ENCODE measurements at regions not wholly inside any gene's neighbourhood (a gene's known extent, or its start where the extent isn't known, plus 50 kb on each side); places are given as distances from the start of the nearest gene placed in this dataset.
"Not testable (repeated sequence)": the region's sequence is repeated elsewhere in the genome, so short reads cannot be mapped to it uniquely, and the experiment has no call there.

DNA sequence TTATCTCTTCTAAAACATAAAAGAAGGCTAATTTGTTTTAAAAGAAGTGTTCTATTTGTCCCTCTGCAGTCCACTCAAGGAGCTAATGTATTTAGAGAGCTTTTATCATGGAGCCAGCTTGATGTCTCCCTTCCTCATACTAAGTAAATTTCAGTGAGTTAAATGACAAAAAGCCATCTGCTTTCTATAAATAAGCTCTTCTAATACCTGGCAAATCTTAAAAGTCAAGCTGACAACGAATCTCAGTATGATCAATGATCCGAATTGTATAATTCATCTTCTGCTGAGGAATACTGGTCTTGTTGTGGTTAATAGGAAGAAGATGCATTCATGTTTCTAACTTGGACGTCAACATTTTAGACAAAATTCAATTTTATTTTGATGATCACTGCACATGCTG lies 1390.7 kb downstream of the CDH8 start:
- no peak for ATAC-seq (ENCODE audit: low read depth)
- H3K36me3 Mint-ChIP-seq = peaks cover 2% of the 10 kb centered on the region
- H3K9me3 Mint-ChIP-seq = peaks cover 4% of the 10 kb centered on the region
- no peak overlapping the region for H3K27ac Mint-ChIP-seq
- DNase-seq (ENCODE audit: low spot score in 2 of 2) = no peak
- H3K4me3 Mint-ChIP-seq = no peak overlapping the region
- H3K4me1 Mint-ChIP-seq = no peaks in the 10 kb centered on the region
- no peaks in the 10 kb centered on the region for H3K27me3 Mint-ChIP-seq

DNA sequence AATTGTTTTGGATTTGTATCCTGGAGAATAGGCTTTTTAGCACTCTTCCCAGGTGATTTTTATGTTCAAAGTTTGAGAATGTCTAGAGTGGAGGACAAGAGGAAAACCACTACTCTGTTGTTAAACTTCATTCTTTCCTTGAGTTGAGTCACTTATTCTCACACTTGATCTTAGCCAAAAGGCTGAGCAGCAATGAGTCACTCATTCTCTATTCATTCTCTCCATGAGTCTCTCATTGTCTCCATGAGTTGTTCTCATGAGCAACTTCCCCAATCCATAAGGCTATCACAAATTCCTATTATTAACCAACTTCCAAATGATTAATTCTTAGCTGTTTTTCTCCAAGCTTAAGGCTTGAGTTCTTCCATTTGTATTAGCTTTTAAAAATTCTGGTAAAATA lies 1393.3 kb downstream of the CDH8 start:
- DNase-seq (ENCODE audit: low spot score in 2 of 2) (no peak), ATAC-seq (ENCODE audit: low read depth) (no peak)
- Mint-ChIP-seq H3K36me3 (peaks cover 2% of the 10 kb centered on the region), H3K27ac (no peak overlapping the region), H3K4me3 (no peak overlapping the region), H3K4me1 (no peaks in the 10 kb centered on the region), H3K27me3 (no peaks in the 10 kb centered on the region), H3K9me3 (peaks cover 4% of the 10 kb centered on the region)

DNA sequence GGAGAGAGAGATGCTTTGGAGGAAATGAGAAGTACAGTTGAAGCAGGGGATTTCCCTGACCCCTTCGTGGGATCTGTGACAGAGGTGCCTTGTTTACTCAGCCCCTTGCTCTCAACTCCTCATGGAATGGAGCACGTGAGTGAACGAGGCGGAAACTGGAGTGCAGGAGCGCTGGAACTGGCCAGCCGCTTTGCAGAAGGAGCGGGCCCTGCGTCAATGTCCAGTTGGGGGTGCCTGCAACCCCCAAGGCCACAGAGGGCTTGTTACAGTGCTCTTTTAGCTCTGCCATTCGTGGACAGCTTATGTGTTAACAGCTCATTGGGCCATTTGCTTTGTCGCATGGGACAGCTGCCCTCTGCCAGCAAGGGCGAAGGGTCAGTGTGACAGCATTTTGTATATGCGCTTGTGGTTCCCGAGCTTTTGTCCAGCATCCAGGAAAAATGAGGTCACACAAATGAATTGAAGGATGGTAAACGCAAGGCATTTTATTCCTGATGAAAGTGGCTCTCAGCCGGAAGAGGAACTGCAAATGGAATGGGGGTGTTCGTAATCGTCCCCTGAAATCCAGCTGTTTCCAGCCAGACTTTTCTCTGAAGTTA lies 1395.1 kb downstream of the CDH8 start:
- H3K27ac Mint-ChIP-seq = no peak overlapping the region
- DNase-seq (ENCODE audit: low spot score in 2 of 2) = no peak
- no peak for ATAC-seq (ENCODE audit: low read depth)
- H3K4me1 Mint-ChIP-seq = no peaks in the 10 kb centered on the region
- peaks cover 4% of the 10 kb centered on the region for H3K9me3 Mint-ChIP-seq
- H3K36me3 Mint-ChIP-seq = peaks cover 2% of the 10 kb centered on the region
- no peak overlapping the region for H3K4me3 Mint-ChIP-seq
- H3K27me3 Mint-ChIP-seq = no peaks in the 10 kb centered on the region

DNA sequence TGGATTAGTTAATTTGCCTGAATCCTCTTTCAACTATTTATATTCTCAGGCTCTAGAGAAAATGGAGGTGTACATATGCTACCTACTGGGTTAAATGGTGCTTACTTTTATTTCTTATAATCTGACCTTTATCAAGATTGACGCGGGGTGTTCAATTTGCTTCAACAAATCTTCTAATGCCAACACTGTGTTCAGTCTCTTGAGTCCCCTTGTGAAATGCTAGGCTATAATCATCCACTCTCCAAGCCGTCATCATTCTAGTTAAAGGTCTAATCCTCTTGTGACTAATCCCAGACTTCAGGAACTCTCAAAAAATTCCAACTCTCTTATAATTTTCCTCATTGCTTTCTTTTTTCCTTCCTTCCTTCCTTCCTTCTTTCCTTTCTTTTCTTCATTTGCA lies 1396.2 kb downstream of the CDH8 start:
- Mint-ChIP-seq H3K36me3 (peaks cover 2% of the 10 kb centered on the region), H3K4me1 (no peaks in the 10 kb centered on the region), H3K27ac (no peak overlapping the region), H3K27me3 (no peaks in the 10 kb centered on the region), H3K4me3 (no peak overlapping the region), H3K9me3 (peaks cover 4% of the 10 kb centered on the region)
- no peak for DNase-seq (ENCODE audit: low spot score in 2 of 2)
- ATAC-seq (ENCODE audit: low read depth) = no peak

DNA sequence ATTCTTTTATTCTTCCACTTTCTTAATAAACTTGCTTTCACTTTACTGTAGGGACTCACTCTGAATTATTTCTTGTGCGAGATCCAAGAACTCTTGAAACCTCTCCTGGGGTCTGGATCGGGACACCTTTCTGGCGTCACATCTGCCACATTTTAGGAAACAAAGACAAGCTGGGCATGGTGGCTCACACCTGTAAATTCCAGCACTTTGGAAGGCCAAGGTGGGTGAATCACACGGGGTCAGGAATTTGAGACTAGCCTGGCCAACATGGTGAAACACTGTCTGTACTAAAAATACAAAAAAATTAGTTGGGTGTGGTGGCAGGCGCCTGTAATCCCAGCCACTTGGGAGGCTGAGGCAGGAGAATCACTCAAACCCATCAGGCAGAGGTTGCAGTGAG lies 1399.6 kb downstream of the CDH8 start:
- not testable (repeated sequence) for H3K27me3 Mint-ChIP-seq; H3K4me1 Mint-ChIP-seq; H3K27ac Mint-ChIP-seq; H3K4me3 Mint-ChIP-seq; DNase-seq (ENCODE audit: low spot score in 2 of 2); ATAC-seq (ENCODE audit: low read depth); H3K36me3 Mint-ChIP-seq; H3K9me3 Mint-ChIP-seq

DNA sequence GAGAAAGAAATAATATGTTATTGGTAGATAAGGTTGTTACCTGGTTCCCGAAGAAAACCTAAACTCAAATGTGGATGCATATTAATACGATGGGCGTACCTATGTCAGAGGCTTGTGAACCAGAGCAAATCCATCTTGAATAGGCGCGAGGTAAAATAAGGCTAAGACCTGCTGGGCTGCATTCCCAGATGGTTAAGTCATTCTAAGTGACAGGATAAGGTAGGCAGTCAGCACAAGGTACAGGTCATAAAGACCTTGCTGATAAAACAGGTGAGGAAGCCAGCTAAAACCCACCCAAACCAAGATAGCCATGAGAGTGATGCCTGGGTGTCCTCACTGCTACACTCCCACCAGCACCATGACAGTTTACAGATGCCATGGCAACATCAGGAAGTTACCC lies 1400.1 kb downstream of the CDH8 start:
- Mint-ChIP-seq H3K36me3 (peaks cover 2% of the 10 kb centered on the region), H3K4me1 (no peaks in the 10 kb centered on the region), H3K9me3 (peaks cover 7% of the 10 kb centered on the region), H3K4me3 (no peak overlapping the region), H3K27me3 (no peaks in the 10 kb centered on the region), H3K27ac (no peak overlapping the region)
- DNase-seq (ENCODE audit: low spot score in 2 of 2) (no peak), ATAC-seq (ENCODE audit: low read depth) (no peak)

DNA sequence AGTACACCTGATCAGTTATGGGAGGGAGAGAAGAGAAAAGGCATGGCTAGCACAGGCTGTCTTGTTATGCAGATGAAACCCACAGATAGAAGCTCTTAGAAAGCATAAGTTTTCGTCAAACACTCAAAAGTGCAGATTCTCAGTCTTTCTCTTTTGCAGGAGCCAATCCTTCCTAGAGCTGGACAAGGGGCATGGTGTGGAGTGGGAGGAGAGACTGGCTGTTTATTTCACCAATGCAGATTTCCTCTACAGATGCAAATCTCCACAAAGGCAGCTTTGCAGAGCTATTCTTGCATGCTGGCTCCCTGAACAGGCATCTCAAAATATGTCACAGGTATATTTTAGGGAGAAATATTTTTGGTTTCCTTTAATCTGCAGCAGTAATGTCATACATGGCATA lies 1400.7 kb downstream of the CDH8 start:
- Mint-ChIP-seq H3K4me3 (no peak overlapping the region), H3K27me3 (no peaks in the 10 kb centered on the region), H3K27ac (no peak overlapping the region), H3K36me3 (no peaks in the 10 kb centered on the region), H3K9me3 (peaks cover 5% of the 10 kb centered on the region), H3K4me1 (no peaks in the 10 kb centered on the region)
- ATAC-seq (ENCODE audit: low read depth) (no peak), DNase-seq (ENCODE audit: low spot score in 2 of 2) (no peak)

DNA sequence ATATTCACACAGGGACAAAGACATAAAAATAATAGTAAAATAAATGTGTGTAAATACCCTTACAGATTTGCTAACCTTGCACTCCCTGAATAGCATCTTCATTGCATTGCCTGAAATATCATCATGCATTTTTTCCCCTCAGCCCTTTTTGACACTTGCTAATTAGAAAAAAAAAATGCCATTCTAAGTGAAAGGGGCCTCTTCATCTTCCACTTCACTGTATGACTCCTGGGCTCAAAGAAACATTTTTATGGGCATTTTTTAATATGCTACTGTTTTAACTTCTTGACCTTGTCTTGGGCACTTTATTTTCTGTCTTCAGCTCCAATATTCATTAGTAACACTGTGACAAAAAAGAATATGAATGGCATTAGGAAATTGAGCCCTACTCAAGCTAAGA lies 1424.4 kb downstream of the CDH8 start:
- Mint-ChIP-seq H3K4me1 (no peaks in the 10 kb centered on the region), H3K27ac (no peak overlapping the region), H3K4me3 (no peak overlapping the region), H3K36me3 (no peaks in the 10 kb centered on the region), H3K9me3 (peaks cover 7% of the 10 kb centered on the region), H3K27me3 (no peaks in the 10 kb centered on the region)
- ATAC-seq (ENCODE audit: low read depth) = no peak
- DNase-seq (ENCODE audit: low spot score in 2 of 2) = no peak

DNA sequence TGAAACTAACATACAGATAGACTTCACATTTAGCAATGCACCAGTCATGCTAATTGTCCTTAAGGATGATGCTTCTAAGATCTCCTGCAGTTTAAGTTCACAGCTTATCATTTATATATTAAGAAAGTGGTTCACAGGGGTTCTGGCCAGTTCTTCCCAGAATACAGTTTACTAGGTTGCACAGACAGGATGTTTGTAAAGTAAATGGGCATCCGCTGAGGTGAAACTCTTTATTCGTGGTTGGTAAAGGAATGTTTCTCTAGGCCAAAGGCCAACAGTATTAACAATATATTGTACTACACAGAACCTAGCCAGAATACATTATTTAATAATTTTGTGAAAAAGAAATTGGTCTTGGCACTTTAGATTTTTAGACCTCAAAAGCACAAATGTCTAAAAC lies 1427.3 kb downstream of the CDH8 start:
- no peaks in the 10 kb centered on the region for H3K4me1 Mint-ChIP-seq
- no peak overlapping the region for H3K4me3 Mint-ChIP-seq
- no peaks in the 10 kb centered on the region for H3K36me3 Mint-ChIP-seq
- peaks cover 7% of the 10 kb centered on the region for H3K9me3 Mint-ChIP-seq
- H3K27ac Mint-ChIP-seq = no peak overlapping the region
- DNase-seq (ENCODE audit: low spot score in 2 of 2) (no peak), ATAC-seq (ENCODE audit: low read depth) (no peak)
- H3K27me3 Mint-ChIP-seq = no peaks in the 10 kb centered on the region

DNA sequence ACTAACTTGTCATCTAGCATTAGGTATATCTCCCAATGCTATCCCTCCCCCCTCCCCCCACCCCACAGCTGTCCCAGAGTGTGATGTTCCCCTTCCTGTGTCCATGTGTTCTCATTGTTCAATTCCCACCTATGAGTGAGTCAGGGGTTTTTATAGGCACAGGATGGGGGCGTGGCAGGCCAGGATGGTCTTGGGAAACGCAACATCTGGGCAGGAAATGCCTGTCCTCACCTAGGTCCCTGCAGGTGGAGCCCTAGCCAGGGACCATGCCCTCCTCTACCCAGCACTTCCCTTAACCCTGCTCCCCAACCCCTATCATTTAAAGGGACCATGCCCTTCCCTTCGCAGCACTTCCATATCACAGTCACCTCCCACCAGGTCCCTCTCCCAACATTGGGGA lies 1430.6 kb downstream of the CDH8 start:
- DNase-seq (ENCODE audit: low spot score in 2 of 2); ATAC-seq (ENCODE audit: low read depth); H3K36me3 Mint-ChIP-seq; H3K4me3 Mint-ChIP-seq; H3K4me1 Mint-ChIP-seq; H3K27ac Mint-ChIP-seq; H3K9me3 Mint-ChIP-seq; H3K27me3 Mint-ChIP-seq: not testable (repeated sequence)

DNA sequence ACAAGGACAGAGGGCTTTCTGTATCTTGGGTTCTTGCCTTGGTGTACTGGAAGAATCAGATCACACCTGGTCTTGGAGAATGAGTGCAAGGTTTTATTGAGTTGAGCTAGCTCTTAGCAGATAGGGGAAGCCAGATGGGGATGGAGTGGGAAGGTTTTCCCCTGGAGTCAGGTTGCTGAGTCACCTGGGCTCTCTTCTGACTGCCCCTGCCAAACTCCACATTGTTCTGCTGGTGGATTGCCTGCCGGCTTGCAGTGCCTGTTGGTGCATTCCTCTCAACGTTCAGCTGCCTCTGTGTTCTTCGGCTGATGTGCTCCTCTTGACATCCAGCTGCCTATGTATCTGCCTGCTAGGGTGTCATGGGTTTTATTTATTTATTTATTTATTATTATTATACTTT lies 1431.1 kb downstream of the CDH8 start:
- H3K27me3 Mint-ChIP-seq = no peaks in the 10 kb centered on the region
- H3K36me3 Mint-ChIP-seq = no peaks in the 10 kb centered on the region
- no peaks in the 10 kb centered on the region for H3K4me1 Mint-ChIP-seq
- no peak overlapping the region for H3K27ac Mint-ChIP-seq
- peaks cover 5% of the 10 kb centered on the region for H3K9me3 Mint-ChIP-seq
- ATAC-seq (ENCODE audit: low read depth) = no peak
- no peak for DNase-seq (ENCODE audit: low spot score in 2 of 2)
- H3K4me3 Mint-ChIP-seq = no peak overlapping the region

DNA sequence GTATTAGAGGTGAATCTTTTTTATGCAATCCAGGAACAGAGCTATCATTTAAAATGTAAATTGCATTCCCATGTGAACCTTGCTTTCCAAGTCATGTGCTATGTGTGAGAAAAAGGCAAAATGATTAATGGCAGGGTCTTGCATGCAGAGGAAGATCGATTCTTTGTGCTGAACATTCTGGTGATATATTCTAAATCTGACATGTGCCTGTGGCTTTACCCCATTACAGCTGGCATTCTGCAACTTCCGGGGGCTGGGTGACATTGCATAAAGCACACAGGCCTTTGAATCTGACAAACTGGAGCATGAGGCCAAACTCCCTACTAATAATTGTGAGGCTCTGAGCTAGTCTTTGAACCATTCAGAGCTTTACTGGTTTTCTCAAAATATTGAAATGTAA lies 1449.7 kb downstream of the CDH8 start:
- no peaks in the 10 kb centered on the region for H3K36me3 Mint-ChIP-seq
- peaks cover 4% of the 10 kb centered on the region for H3K9me3 Mint-ChIP-seq
- ATAC-seq (ENCODE audit: low read depth) = no peak
- H3K4me1 Mint-ChIP-seq = no peaks in the 10 kb centered on the region
- no peaks in the 10 kb centered on the region for H3K27me3 Mint-ChIP-seq
- DNase-seq (ENCODE audit: low spot score in 2 of 2) = no peak
- no peak overlapping the region for H3K4me3 Mint-ChIP-seq
- no peak overlapping the region for H3K27ac Mint-ChIP-seq

DNA sequence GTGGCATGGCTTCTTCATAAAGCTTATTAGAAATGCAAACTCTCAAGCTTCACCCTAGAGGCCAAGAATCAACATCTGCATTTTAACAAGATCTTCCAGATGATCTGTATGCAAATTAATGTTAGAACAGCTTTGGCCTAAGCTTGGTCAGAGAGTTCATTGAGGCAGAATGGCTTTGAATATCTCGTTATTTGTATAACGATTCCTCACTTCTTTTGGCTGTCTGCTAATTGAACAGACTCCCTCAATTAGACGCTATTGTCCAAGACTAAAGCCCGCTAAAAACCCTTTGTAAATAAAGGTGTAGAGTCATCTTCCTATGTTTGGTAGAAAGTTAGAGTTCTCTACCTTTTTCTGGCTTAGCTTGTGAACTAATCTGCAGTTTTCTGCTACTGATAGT lies 1453.7 kb downstream of the CDH8 start:
- H3K9me3 Mint-ChIP-seq = peaks cover 4% of the 10 kb centered on the region
- ATAC-seq (ENCODE audit: low read depth) = no peak
- H3K4me3 Mint-ChIP-seq = no peak overlapping the region
- no peaks in the 10 kb centered on the region for H3K27me3 Mint-ChIP-seq
- no peak overlapping the region for H3K27ac Mint-ChIP-seq
- DNase-seq (ENCODE audit: low spot score in 2 of 2) = no peak
- no peaks in the 10 kb centered on the region for H3K4me1 Mint-ChIP-seq
- H3K36me3 Mint-ChIP-seq = no peaks in the 10 kb centered on the region

DNA sequence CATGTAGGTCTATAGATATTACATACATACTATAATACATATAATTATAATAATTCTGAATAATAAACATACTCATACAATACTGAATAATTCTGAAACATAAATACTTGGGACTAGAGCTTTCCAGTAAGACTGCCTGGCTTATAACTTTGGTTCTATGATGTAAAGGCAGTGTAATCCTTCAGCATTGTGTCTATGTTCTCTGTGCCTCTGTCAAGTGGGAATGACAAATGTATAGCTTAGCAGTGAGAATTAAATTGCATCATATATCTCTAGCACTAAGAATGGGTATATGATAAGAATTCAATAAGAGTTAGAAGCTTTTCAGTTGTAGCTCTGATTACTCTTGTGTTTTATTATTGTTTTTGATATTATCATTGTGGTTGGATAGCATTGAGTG lies 1469.3 kb downstream of the CDH8 start:
- no peaks in the 10 kb centered on the region for H3K36me3 Mint-ChIP-seq
- H3K27me3 Mint-ChIP-seq = no peaks in the 10 kb centered on the region
- peaks cover 9% of the 10 kb centered on the region for H3K9me3 Mint-ChIP-seq
- H3K4me3 Mint-ChIP-seq = no peak overlapping the region
- no peaks in the 10 kb centered on the region for H3K4me1 Mint-ChIP-seq
- H3K27ac Mint-ChIP-seq = no peak overlapping the region
- no peak for DNase-seq (ENCODE audit: low spot score in 2 of 2)
- ATAC-seq (ENCODE audit: low read depth) = no peak

DNA sequence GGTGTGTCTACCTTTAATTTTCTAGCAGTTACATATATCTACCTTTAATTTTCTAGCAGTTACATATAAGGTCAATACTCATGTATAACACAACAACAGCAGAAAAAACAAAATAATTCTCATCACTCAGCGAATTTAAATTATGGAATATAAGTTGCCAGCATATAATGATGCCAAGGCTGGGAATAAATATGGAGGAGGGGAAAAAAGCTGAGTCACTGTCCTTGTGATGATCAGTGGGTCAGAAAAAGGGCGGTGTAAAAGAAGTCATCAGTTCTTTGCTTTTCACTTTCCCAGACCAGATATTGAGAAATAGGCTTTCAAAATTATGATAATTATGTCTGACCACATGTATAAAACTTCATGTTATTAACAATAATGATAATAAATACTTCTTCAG lies 1471.7 kb downstream of the CDH8 start:
- H3K4me3 Mint-ChIP-seq = no peak overlapping the region
- DNase-seq (ENCODE audit: low spot score in 2 of 2) (no peak), ATAC-seq (ENCODE audit: low read depth) (no peak)
- no peaks in the 10 kb centered on the region for H3K4me1 Mint-ChIP-seq
- H3K36me3 Mint-ChIP-seq = no peaks in the 10 kb centered on the region
- H3K27me3 Mint-ChIP-seq = no peaks in the 10 kb centered on the region
- peaks cover 7% of the 10 kb centered on the region for H3K9me3 Mint-ChIP-seq
- H3K27ac Mint-ChIP-seq = no peak overlapping the region

All from memory B cell (primary cell).